NB4 (cell line): ENCODE measurements at regions not wholly inside any gene's neighbourhood (a gene's known extent, or its start where the extent isn't known, plus 50 kb on each side); places are given as distances from the start of the nearest gene placed in this dataset.
A peak's percentile ranks its signal among the peaks of the same experiment; 100 is the strongest.

Experiments
- DNase-seq: peaks from one replicate; pipeline ENCODE4 v3.0.0; 2010; ENCODE audit warnings: low read depth
- H3K4me3 ChIP-seq: one replicate; pipeline ENCODE4 v1.5.1; 2011; ENCODE audit warnings: mild to moderate bottlenecking, low read depth, low read length, moderate library complexity
- MYC ChIP-seq: IDR thresholded peaks from 2 replicates; pipeline ENCODE4 v1.6.1; 2011; ENCODE audit warnings: low read depth, low read length
- POLR2A ChIP-seq: IDR thresholded peaks from 2 replicates; pipeline ENCODE4 v1.6.1; 2011; ENCODE audit warnings: mild to moderate bottlenecking; ENCODE audit not compliant: insufficient read length; ENCODE audit errors: extremely low read depth
- TF ChIP-seq, protein P1 (sequence below): IDR thresholded peaks from one replicate; pipeline ENCODE4 v1.5.1; 2012; ENCODE audit warnings: low read depth, low read length
- TF ChIP-seq, protein P2 (sequence below): IDR thresholded peaks from 2 replicates; pipeline ENCODE4 v1.6.1; 2011; ENCODE audit warnings: low read depth, low read length

DNA sequence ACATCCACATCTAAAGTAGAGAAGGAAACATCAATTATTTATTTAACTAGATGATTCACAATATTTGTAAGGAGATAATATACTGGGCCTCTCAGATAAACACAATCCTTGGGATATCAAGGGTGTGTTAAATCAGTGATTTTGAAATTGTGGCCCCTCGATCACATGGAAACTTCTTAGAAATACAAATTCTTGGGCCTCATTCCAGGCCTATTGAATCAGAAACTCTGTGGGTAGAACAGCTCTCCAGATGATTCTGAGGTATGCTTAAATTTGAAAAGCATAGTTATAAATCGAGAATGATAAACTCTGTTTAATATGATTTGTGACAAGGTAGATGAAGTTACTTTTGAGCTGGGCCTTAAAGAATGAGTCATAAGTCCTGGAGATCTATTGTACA, 64.3 kb upstream of the GPR174 start:
- no peak overlapping the region for H3K4me3 ChIP-seq
- no peak for TF ChIP-seq MYC
- no peak for TF ChIP-seq POLR2A
- TF ChIP-seq, protein P1, sequence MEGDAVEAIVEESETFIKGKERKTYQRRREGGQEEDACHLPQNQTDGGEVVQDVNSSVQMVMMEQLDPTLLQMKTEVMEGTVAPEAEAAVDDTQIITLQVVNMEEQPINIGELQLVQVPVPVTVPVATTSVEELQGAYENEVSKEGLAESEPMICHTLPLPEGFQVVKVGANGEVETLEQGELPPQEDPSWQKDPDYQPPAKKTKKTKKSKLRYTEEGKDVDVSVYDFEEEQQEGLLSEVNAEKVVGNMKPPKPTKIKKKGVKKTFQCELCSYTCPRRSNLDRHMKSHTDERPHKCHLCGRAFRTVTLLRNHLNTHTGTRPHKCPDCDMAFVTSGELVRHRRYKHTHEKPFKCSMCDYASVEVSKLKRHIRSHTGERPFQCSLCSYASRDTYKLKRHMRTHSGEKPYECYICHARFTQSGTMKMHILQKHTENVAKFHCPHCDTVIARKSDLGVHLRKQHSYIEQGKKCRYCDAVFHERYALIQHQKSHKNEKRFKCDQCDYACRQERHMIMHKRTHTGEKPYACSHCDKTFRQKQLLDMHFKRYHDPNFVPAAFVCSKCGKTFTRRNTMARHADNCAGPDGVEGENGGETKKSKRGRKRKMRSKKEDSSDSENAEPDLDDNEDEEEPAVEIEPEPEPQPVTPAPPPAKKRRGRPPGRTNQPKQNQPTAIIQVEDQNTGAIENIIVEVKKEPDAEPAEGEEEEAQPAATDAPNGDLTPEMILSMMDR = no peak
- no peak for DNase-seq

DNA sequence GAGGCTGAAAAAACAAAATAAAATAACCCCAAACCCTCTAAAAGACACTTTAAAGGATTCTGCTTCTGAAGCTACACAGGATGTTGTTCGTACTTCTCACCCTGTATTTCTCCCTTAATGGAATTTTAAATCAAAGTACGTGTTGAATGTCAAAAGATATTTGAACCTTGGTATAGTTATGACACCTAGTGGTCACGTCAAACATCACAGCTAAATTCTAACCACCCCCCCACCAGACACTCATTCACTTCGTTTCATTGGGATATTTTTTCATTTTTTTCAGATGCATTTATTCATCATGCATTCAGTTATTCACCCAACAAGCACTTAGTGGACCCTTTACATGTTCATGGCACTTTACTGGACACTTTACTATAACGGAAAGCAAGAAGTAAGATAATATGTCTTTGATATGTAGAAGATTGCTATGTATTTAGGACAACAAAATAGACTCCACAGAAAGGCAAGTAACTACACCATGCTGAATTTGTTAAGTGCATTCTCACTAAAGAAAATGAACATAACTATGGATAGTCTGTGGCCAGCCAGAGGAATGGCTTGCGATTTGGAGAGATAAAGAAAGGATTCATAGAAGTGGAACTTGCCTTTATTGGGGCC, 62.5 kb upstream of the GPR174 start:
- H3K4me3 ChIP-seq = no peak overlapping the region
- DNase-seq = peak; percentile 48
- TF ChIP-seq, protein P1 = peak; percentile 25
- TF ChIP-seq, protein P2, sequence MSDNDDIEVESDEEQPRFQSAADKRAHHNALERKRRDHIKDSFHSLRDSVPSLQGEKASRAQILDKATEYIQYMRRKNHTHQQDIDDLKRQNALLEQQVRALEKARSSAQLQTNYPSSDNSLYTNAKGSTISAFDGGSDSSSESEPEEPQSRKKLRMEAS = no peak

DNA sequence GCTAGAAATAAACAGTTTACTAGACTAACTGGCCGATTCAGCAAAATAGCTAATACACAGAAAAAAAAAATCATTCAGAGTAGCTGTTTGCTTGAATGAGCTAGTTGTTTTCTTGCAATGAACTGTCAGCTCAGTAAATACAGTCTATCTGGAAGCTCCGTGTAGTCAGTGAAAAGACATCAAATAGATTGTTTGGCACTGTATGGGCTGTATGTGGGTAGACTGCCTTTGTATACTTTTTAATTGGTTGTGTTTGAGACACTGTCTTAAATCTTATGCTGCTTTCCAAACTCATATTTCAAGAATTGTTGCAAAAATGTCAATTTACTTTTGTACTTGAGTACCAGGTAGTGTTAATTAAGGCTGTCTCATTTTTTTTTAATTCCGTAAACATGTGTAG, 61.6 kb upstream of the GPR174 start:
- DNase-seq = no peak
- H3K4me3 ChIP-seq = no peak overlapping the region
- TF ChIP-seq MYC = no peak
- TF ChIP-seq, protein P1 = no peak

DNA sequence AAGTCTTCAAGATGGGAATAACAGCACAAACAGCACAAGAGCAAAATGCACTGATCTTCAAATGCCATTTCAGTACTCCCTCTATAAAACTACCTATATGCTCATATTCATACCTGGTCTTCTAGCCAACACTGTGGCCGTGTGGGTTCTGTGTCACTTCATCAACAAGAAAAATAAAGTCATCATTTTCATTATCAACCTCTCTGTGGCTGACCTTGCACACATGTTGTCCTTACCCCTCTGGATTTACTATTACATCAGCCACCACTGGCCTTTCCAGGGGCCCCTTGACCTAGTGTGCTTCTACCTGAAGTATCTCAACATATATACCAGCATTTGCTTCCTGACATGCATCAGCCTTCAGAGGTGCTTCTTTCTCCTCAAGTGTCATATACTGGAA, 59.6 kb upstream of the GPR174 start:
- DNase-seq = no peak
- TF ChIP-seq MYC = no peak
- TF ChIP-seq, protein P1 = no peak
- TF ChIP-seq POLR2A = no peak
- TF ChIP-seq, protein P2 = no peak
- H3K4me3 ChIP-seq = no peak overlapping the region

DNA sequence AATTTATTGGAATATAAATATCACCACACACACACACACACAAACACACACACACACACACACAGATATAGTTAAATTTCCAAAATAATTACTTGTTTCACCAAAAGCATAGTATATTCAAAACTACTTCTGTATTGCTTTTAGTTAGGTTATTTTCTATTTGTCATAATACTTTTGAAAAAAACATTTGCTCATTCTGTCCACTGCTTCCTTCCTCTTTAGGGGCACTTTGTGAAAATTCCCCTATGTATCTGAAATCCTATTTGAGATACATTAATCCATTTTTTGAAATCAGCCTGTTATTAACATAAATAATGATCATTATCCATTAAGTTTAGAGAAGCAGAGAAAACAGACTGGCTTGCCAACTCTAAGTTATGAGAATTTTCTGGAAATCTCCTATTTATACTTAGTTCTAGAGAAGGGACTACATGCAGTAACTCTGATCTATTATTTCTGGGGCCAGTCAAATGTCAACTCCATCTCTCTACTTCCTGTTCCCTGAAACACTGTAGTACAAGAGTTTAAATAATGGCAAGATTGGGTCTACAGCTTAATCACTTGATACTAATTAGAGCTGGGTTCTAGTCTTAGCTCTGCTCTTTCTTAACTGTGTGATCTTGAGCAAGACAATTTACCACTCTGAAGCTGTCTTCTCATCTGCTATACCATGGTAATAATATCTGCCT, 54.4 kb upstream of the GPR174 start:
- TF ChIP-seq, protein P2 = no peak
- TF ChIP-seq, protein P1 = no peak
- DNase-seq = no peak

DNA sequence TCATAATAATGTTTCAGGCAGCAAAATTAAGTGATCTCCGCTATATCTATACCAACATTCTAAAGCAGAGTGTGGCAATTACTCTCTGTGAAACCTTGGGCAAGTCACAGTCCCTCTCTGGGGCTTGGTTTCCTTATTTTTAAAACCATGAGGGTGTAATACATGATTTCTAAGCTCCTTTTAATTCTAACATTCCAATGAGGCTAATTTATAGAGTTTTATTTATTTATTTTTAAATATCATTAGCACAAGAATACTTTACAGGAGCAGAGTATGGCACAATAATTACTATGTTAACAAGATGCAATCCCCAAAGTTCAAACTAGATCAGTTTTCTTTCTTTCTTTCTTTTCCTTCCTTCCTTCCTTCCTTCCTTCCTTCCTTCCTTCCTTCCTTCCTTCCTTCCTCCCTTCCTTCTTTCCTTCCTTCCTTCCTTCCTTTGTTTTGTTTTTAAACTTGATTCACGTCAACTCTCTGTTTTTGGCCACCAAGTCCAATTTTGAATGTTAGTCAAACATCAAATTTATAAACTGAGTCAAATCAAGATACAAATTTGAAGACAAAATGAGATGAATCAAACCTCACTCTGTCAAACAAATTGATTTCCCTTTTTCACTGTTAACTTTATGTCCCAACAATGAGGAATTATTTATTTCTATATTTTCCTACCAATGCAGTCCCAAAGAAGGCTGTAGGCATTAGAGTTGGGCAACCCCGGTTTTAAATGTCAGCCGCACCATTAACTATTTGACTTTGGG, 50.2 kb upstream of the GPR174 start:
- TF ChIP-seq MYC (no peak), POLR2A (no peak)
- TF ChIP-seq, protein P1 = no peak
- TF ChIP-seq, protein P2 = no peak
- DNase-seq = no peak
- no peak overlapping the region for H3K4me3 ChIP-seq

More for the DNA sequence above, 54.4 kb upstream of the GPR174 start:
- H3K4me3 ChIP-seq = no peak overlapping the region
